ENCODE measurements at regions not wholly inside any gene's neighbourhood (a gene's known extent, or its start where the extent isn't known, plus 50 kb on each side); places are given as distances from the start of the nearest gene placed in this dataset.

DNA sequence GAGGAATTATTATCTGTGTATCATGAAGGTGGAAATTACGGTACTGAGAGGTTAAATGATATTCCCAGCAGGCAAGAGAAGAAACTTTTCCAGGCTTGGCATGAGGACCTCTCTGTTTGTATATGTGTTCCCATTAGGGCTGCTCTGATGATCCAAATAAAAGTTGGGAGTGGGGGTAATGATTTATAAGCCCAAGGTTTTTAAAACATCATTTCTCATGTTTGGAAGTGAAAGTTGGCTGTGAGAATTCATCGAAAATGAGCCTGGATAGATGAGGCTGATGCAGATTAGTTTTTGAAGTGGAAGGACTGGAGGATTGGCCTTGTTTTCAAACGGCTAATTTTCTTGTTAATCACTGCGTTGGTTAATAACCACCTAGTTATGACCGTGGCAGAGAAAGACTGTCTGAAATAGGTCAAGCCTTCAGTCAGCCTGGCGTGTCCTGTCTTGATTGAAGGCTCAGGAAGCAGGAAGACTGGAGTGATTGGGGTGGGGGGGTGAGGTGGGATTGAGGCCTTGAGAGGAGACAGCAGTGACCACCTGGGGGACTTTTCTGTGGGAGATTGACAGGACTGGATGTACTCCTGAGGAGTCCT lies 391.0 kb upstream of the WWC1 start:
- TF ChIP-seq, protein P1, sequence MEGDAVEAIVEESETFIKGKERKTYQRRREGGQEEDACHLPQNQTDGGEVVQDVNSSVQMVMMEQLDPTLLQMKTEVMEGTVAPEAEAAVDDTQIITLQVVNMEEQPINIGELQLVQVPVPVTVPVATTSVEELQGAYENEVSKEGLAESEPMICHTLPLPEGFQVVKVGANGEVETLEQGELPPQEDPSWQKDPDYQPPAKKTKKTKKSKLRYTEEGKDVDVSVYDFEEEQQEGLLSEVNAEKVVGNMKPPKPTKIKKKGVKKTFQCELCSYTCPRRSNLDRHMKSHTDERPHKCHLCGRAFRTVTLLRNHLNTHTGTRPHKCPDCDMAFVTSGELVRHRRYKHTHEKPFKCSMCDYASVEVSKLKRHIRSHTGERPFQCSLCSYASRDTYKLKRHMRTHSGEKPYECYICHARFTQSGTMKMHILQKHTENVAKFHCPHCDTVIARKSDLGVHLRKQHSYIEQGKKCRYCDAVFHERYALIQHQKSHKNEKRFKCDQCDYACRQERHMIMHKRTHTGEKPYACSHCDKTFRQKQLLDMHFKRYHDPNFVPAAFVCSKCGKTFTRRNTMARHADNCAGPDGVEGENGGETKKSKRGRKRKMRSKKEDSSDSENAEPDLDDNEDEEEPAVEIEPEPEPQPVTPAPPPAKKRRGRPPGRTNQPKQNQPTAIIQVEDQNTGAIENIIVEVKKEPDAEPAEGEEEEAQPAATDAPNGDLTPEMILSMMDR (IDR thresholded peaks at IDR 0.05; ENCODE audit: low read length): no peak
- TF ChIP-seq EZH2 (IDR thresholded peaks at IDR 0.05; ENCODE audit: borderline replicate concordance, low read length): no peak
